K562 (cell line): ENCODE measurements at regions not wholly inside any gene's neighbourhood (a gene's known extent, or its start where the extent isn't known, plus 50 kb on each side); places are given as distances from the start of the nearest gene placed in this dataset.

Source experiments
- BHLHE40 ChIP-seq: IDR thresholded peaks from 2 replicates; pipeline ENCODE4 v1.6.1; 2011; ENCODE audit warnings: low read length, improper control_type of control experiment
- JUN ChIP-seq, 2 experiments: sonication (generic) in 1 of 2; formaldehyde crosslinking in 1 of 2; IDR thresholded peaks; 2 replicates each; pipeline versions ENCODE4 v1.6.1 to v1.8.0; 2012 to 2022; ENCODE audit warnings: borderline replicate concordance in 2 of 2, mild to moderate bottlenecking in 2 of 2, improper control_type of control experiment in 1 of 2, low read depth in 1 of 2, low read length in 1 of 2, missing genetic modification reagents in 1 of 2
- KDM5B ChIP-seq: fragments of 200-600 bp; sonication (generic); IDR thresholded peaks from 2 replicates; pipeline ENCODE4 v1.6.1; 2012; ENCODE audit warnings: low read depth, mild to moderate bottlenecking, moderate library complexity, low read length, control low read depth, inconsistent platforms; ENCODE audit not compliant: insufficient replicate concordance
- SIN3A ChIP-seq, 2 experiments: fragments of 150-350 bp in 1 of 2; IDR thresholded peaks; 2 replicates each; pipeline ENCODE4 v1.6.1; 2011 to 2016; ENCODE audit warnings: borderline replicate concordance in 2 of 2, low read depth in 2 of 2, low read length in 2 of 2, mild to moderate bottlenecking in 2 of 2, moderate library complexity in 2 of 2; ENCODE audit not compliant: control insufficient read depth in 1 of 2
- TF ChIP-seq, protein P1 (sequence below): sonication (generic); formaldehyde crosslinking; IDR thresholded peaks from 2 replicates; pipeline ENCODE4 v1.9.0; 2022; ENCODE audit warnings: mild to moderate bottlenecking, missing genetic modification reagents
- TF ChIP-seq, protein P2 (sequence below), 2 experiments: fragments of 450-650 bp; formaldehyde crosslinking in 1 of 2; IDR thresholded peaks; 2 replicates each; pipeline versions ENCODE4 v1.4.0 to v1.6.1; 2014 to 2020; ENCODE audit warnings: mild to moderate bottlenecking in 2 of 2, borderline replicate concordance in 1 of 2, low read depth in 1 of 2
- TF ChIP-seq, protein P3 (sequence below): fragments of 450-650 bp; IDR thresholded peaks from 2 replicates; pipeline ENCODE4 v1.6.1; 2016
- TF ChIP-seq, protein P4 (sequence below), 3 experiments: IDR thresholded peaks in 2 of 3; conservative IDR thresholded peaks in 1 of 3; 2 replicates each; pipeline ENCODE4 v1.5.1; 2011 to 2012; ENCODE audit warnings: low read length in 3 of 3, mild to moderate bottlenecking in 3 of 3, control low read depth in 2 of 3, improper control_type of control experiment in 1 of 3, inconsistent platforms in 1 of 3, low read depth in 1 of 3, mixed read lengths in 1 of 3, moderate library complexity in 1 of 3; ENCODE audit not compliant: insufficient read depth in 2 of 3

DNA sequence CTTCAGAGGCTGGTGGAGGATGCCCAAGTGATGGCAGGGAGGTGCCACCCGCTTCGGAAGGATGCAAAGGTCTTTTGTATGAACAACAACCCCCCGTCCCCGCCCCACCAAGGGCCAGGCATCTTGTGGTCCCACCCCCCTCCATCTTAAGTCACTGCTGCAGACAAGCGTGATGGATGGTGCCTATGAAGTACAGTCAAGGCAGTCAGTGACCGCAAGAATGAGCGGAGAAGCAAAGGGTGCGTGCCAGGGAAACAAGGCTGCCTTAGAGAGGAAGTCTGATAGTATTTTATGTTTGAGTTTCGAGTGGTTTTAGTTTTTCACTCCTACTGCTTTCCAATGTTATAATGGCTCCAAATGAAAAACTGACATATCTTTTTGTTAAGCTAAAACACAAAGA, 68.7 kb upstream of the GPM6B start:
- no peak for TF ChIP-seq JUN (IDR thresholded peaks at IDR 0.05; ENCODE audit: borderline replicate concordance, low read depth, low read length)
- no peak for TF ChIP-seq JUN (CRISPR knock-in tag; IDR thresholded peaks at IDR 0.05; ENCODE audit: borderline replicate concordance)
- TF ChIP-seq, protein P1, sequence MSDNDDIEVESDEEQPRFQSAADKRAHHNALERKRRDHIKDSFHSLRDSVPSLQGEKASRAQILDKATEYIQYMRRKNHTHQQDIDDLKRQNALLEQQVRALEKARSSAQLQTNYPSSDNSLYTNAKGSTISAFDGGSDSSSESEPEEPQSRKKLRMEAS (CRISPR knock-in tag), result no peak
- no peak for TF ChIP-seq KDM5B
- no peak for TF ChIP-seq BHLHE40
- TF ChIP-seq, protein P2, sequence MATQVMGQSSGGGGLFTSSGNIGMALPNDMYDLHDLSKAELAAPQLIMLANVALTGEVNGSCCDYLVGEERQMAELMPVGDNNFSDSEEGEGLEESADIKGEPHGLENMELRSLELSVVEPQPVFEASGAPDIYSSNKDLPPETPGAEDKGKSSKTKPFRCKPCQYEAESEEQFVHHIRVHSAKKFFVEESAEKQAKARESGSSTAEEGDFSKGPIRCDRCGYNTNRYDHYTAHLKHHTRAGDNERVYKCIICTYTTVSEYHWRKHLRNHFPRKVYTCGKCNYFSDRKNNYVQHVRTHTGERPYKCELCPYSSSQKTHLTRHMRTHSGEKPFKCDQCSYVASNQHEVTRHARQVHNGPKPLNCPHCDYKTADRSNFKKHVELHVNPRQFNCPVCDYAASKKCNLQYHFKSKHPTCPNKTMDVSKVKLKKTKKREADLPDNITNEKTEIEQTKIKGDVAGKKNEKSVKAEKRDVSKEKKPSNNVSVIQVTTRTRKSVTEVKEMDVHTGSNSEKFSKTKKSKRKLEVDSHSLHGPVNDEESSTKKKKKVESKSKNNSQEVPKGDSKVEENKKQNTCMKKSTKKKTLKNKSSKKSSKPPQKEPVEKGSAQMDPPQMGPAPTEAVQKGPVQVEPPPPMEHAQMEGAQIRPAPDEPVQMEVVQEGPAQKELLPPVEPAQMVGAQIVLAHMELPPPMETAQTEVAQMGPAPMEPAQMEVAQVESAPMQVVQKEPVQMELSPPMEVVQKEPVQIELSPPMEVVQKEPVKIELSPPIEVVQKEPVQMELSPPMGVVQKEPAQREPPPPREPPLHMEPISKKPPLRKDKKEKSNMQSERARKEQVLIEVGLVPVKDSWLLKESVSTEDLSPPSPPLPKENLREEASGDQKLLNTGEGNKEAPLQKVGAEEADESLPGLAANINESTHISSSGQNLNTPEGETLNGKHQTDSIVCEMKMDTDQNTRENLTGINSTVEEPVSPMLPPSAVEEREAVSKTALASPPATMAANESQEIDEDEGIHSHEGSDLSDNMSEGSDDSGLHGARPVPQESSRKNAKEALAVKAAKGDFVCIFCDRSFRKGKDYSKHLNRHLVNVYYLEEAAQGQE (IDR thresholded peaks at IDR 0.05; ENCODE audit: borderline replicate concordance), result no peak
- TF ChIP-seq, protein P2 (CRISPR knock-in tag; IDR thresholded peaks at IDR 0.05; ENCODE audit: low read depth), result no peak
- TF ChIP-seq, protein P3, sequence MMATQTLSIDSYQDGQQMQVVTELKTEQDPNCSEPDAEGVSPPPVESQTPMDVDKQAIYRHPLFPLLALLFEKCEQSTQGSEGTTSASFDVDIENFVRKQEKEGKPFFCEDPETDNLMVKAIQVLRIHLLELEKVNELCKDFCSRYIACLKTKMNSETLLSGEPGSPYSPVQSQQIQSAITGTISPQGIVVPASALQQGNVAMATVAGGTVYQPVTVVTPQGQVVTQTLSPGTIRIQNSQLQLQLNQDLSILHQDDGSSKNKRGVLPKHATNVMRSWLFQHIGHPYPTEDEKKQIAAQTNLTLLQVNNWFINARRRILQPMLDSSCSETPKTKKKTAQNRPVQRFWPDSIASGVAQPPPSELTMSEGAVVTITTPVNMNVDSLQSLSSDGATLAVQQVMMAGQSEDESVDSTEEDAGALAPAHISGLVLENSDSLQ, result no peak
- TF ChIP-seq SIN3A (IDR thresholded peaks at IDR 0.05; ENCODE audit: borderline replicate concordance in 2 of 2, control insufficient read depth in 1 of 2, low read depth in 2 of 2, low read length in 2 of 2), result no peak
- TF ChIP-seq, protein P4, sequence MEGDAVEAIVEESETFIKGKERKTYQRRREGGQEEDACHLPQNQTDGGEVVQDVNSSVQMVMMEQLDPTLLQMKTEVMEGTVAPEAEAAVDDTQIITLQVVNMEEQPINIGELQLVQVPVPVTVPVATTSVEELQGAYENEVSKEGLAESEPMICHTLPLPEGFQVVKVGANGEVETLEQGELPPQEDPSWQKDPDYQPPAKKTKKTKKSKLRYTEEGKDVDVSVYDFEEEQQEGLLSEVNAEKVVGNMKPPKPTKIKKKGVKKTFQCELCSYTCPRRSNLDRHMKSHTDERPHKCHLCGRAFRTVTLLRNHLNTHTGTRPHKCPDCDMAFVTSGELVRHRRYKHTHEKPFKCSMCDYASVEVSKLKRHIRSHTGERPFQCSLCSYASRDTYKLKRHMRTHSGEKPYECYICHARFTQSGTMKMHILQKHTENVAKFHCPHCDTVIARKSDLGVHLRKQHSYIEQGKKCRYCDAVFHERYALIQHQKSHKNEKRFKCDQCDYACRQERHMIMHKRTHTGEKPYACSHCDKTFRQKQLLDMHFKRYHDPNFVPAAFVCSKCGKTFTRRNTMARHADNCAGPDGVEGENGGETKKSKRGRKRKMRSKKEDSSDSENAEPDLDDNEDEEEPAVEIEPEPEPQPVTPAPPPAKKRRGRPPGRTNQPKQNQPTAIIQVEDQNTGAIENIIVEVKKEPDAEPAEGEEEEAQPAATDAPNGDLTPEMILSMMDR (IDR thresholded peaks at IDR 0.05 in 2 of 3, conservative IDR thresholded peaks at IDR 0.05 in 1 of 3; ENCODE audit: insufficient read depth in 2 of 3, low read depth in 1 of 3, low read length in 3 of 3), result no peak
